ENCODE measurements at regions not wholly inside any gene's neighbourhood (a gene's known extent, or its start where the extent isn't known, plus 50 kb on each side); places are given as distances from the start of the nearest gene placed in this dataset.

GRCh38 chr9:27990524-27990923, 417.2 kb upstream of the C9orf72 start:
- TF ChIP-seq EZH2phosphoT487 (IDR thresholded peaks at IDR 0.05; ENCODE audit: low read depth) (no peak), CTCF (IDR thresholded peaks at IDR 0.05; ENCODE audit: low read depth, low read length) (no peak)
